ENCODE measurements at regions not wholly inside any gene's neighbourhood (a gene's known extent, or its start where the extent isn't known, plus 50 kb on each side); places are given as distances from the start of the nearest gene placed in this dataset.

DNA sequence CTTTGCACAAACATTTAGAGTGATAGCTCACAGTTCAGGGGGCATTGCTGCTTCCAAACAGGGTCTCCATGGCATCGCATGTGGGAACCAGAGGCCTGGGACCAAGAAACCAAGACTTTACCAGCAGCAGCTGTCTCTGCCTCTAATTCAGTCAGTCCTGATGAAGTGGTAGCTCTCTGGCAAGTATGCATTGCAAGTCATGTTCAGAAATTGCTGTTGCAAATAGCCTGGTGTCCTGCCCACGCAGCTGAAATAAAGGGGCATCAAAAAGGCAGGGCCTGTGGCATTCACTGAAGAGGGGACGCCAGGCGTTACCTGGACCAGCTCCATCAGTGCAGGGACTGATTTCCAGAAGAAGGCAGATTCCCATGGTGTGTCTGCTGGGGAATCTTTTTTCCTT lies 121.3 kb downstream of the CD47 start:
- TF ChIP-seq POLR2AphosphoS5 (IDR thresholded peaks at IDR 0.05; ENCODE audit: low read depth, low read length) (no peak), FOXP2 (optimal IDR thresholded peaks at IDR 0.05; ENCODE audit: borderline replicate concordance, extremely low read depth, extremely low read length, insufficient read depth) (no peak), REST (IDR thresholded peaks at IDR 0.05; ENCODE audit: insufficient read depth in 1 of 2, low read depth in 2 of 2, low read length in 2 of 2) (no peak), SIN3A (IDR thresholded peaks at IDR 0.05; ENCODE audit: borderline replicate concordance, insufficient read depth, low read length) (no peak), TAF1 (IDR thresholded peaks at IDR 0.05; ENCODE audit: borderline replicate concordance, insufficient read depth, low read length) (no peak)

GRCh38 chr3:107966276-107966675 lies 124.6 kb downstream of the CD47 start:
- TF ChIP-seq FOXP2 (optimal IDR thresholded peaks at IDR 0.05; ENCODE audit: borderline replicate concordance, extremely low read depth, extremely low read length, insufficient read depth), result no peak
- no peak for TF ChIP-seq TAF1 (IDR thresholded peaks at IDR 0.05; ENCODE audit: borderline replicate concordance, insufficient read depth, low read length)
- TF ChIP-seq SIN3A (IDR thresholded peaks at IDR 0.05; ENCODE audit: borderline replicate concordance, insufficient read depth, low read length), result no peak
- TF ChIP-seq POLR2AphosphoS5 (IDR thresholded peaks at IDR 0.05; ENCODE audit: low read depth, low read length), result no peak
- TF ChIP-seq REST (IDR thresholded peaks at IDR 0.05; ENCODE audit: insufficient read depth in 1 of 2, low read depth in 2 of 2, low read length in 2 of 2), result no peak

- TF ChIP-seq POLR2AphosphoS5 (IDR thresholded peaks at IDR 0.05; ENCODE audit: low read depth, low read length), result no peak
- TF ChIP-seq SIN3A (IDR thresholded peaks at IDR 0.05; ENCODE audit: borderline replicate concordance, insufficient read depth, low read length), result no peak
- no peak for TF ChIP-seq REST (IDR thresholded peaks at IDR 0.05; ENCODE audit: insufficient read depth in 1 of 2, low read depth in 2 of 2, low read length in 2 of 2)
- TF ChIP-seq TAF1 (IDR thresholded peaks at IDR 0.05; ENCODE audit: borderline replicate concordance, insufficient read depth, low read length), result no peak
- TF ChIP-seq FOXP2 (optimal IDR thresholded peaks at IDR 0.05; ENCODE audit: borderline replicate concordance, extremely low read depth, extremely low read length, insufficient read depth), result no peak
Measured at GRCh38 chr3:107965136-107965655, 125.6 kb downstream of the CD47 start.

GRCh38 chr3:107963581-107963980 lies 127.2 kb downstream of the CD47 start:
- no peak for TF ChIP-seq TAF1 (IDR thresholded peaks at IDR 0.05; ENCODE audit: borderline replicate concordance, insufficient read depth, low read length)
- TF ChIP-seq REST (IDR thresholded peaks at IDR 0.05; ENCODE audit: insufficient read depth in 1 of 2, low read depth in 2 of 2, low read length in 2 of 2), result no peak
- TF ChIP-seq POLR2AphosphoS5 (IDR thresholded peaks at IDR 0.05; ENCODE audit: low read depth, low read length), result no peak
- TF ChIP-seq FOXP2 (optimal IDR thresholded peaks at IDR 0.05; ENCODE audit: borderline replicate concordance, extremely low read depth, extremely low read length, insufficient read depth), result no peak
- no peak for TF ChIP-seq SIN3A (IDR thresholded peaks at IDR 0.05; ENCODE audit: borderline replicate concordance, insufficient read depth, low read length)

DNA sequence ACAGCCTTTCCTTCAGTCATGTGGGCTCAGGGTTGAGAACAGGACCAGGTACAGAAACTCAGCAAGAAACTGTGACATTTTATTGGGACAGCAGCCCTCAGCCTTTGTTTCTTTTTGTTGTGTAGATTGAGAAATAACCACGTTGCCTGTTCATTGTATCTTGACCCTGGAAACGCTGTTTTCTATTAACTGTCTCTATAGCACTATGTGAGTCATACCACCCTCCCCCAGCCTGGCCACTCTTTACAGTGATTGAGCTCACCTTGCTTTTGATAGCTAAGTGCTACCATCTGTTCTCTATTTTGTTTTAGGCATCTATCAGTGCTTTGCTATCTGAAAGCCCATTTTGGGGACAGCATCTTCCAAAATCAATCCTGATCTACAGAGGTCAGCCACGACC lies 127.9 kb downstream of the CD47 start:
- TF ChIP-seq POLR2AphosphoS5 (IDR thresholded peaks at IDR 0.05; ENCODE audit: low read depth, low read length), result no peak

All from PFSK-1 (cell line).